Keratinocyte (primary cell): ENCODE measurements at regions not wholly inside any gene's neighbourhood (a gene's known extent, or its start where the extent isn't known, plus 50 kb on each side); places are given as distances from the start of the nearest gene placed in this dataset.

Source experiments
- EZH2 ChIP-seq: IDR thresholded peaks from one replicate; pipeline ENCODE4 v1.6.1; 2012; ENCODE audit warnings: inconsistent platforms, mild to moderate bottlenecking, low read length, moderate library complexity
- TF ChIP-seq, protein P1 (sequence below), 3 experiments: IDR thresholded peaks in 1 of 3; conservative IDR thresholded peaks in 1 of 3; optimal IDR thresholded peaks in 1 of 3; 2 replicates in 2 of 3; 3 replicates in 1 of 3; pipeline versions ENCODE3 to v1.5.1; 2011; ENCODE audit warnings: low read length in 3 of 3, mild to moderate bottlenecking in 3 of 3, moderate library complexity in 2 of 3, control low read depth in 1 of 3, inconsistent platforms in 1 of 3; ENCODE audit not compliant: insufficient read depth in 2 of 3; ENCODE audit errors: extremely low read depth in 1 of 3

DNA sequence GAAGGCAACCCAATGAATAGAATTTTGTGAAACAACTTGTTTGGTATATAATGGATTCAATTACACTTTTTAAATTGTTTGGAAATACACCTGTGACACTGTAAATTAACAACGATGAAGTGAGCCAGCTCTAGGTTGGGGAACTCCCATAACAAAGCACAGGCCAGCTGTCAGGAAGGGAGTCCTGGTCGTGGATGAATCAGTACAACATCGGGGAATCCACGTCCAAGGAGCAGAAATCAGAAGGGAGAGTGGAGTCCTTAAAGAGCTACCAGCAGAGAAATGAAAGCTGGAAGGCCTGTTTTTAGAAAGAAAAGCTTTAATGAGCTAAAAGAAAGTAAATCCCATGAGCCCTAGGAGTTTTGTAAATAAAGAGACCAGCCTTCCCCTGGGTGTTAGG is 223.1 kb upstream of the SLC35B3 start:
- no peak for TF ChIP-seq EZH2
- TF ChIP-seq, protein P1, sequence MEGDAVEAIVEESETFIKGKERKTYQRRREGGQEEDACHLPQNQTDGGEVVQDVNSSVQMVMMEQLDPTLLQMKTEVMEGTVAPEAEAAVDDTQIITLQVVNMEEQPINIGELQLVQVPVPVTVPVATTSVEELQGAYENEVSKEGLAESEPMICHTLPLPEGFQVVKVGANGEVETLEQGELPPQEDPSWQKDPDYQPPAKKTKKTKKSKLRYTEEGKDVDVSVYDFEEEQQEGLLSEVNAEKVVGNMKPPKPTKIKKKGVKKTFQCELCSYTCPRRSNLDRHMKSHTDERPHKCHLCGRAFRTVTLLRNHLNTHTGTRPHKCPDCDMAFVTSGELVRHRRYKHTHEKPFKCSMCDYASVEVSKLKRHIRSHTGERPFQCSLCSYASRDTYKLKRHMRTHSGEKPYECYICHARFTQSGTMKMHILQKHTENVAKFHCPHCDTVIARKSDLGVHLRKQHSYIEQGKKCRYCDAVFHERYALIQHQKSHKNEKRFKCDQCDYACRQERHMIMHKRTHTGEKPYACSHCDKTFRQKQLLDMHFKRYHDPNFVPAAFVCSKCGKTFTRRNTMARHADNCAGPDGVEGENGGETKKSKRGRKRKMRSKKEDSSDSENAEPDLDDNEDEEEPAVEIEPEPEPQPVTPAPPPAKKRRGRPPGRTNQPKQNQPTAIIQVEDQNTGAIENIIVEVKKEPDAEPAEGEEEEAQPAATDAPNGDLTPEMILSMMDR (optimal IDR thresholded peaks at IDR 0.05 in 1 of 3, IDR thresholded peaks at IDR 0.05 in 1 of 3, conservative IDR thresholded peaks at IDR 0.05 in 1 of 3; ENCODE audit: extremely low read depth in 1 of 3, insufficient read depth in 2 of 3, low read length in 3 of 3), result no peak
